Kidney (tissue), 13 donors: ENCODE measurements at regions not wholly inside any gene's neighbourhood (a gene's known extent, or its start where the extent isn't known, plus 50 kb on each side); places are given as distances from the start of the nearest gene placed in this dataset.
A peak's percentile ranks its signal among the peaks of the same experiment; 100 is the strongest.

Experiments used
- DNase-seq, 5 donors: peaks; one replicate each; pipeline ENCODE4 v3.0.0-alpha.2; 2013 to 2020
- FAIRE-seq: peaks from 2 replicates; lab custom pipeline; 2012; peaks lifted over from hg19 to GRCh38; lab: Jason Lieb, UNC
- H3K27ac ChIP-seq, 2 donors: one replicate each; pipeline ENCODE4 v1.7.0; 2013; ENCODE audit warnings: low read depth in 2 of 2, low read length in 2 of 2, inconsistent platforms in 1 of 2
- H3K27me3 ChIP-seq: one replicate; pipeline ENCODE4 v1.7.1; 2013; ENCODE audit warnings: low read length, inconsistent platforms; ENCODE audit not compliant: control insufficient read depth, insufficient read depth
- H3K36me3 ChIP-seq, 3 donors: one replicate each; pipeline versions ENCODE4 v1.7.0 to v1.7.1; 2013; ENCODE audit warnings: low read length in 3 of 3, control low read depth in 1 of 3, inconsistent platforms in 1 of 3; ENCODE audit not compliant: insufficient read depth in 3 of 3, control insufficient read depth in 2 of 3
- H3K4me1 ChIP-seq, 3 donors: one replicate each; pipeline versions ENCODE4 v1.7.0 to v1.7.1; 2013; ENCODE audit warnings: low read length in 3 of 3, inconsistent platforms in 1 of 3, low read depth in 1 of 3; ENCODE audit not compliant: control insufficient read depth in 2 of 3, insufficient read depth in 2 of 3
- H3K4me3 ChIP-seq, 3 donors: one replicate each; pipeline versions ENCODE4 v1.7.0 to v1.8.1; 2013; ENCODE audit warnings: low read length in 3 of 3, control low read depth in 1 of 3, inconsistent platforms in 1 of 3
- H3K9ac ChIP-seq, 3 donors: one replicate each; pipeline versions ENCODE4 v1.7.0 to v1.7.1; 2013; ENCODE audit warnings: low read length in 3 of 3, control low read depth in 1 of 3, inconsistent platforms in 1 of 3
- H3K9me3 ChIP-seq, 3 donors: one replicate each; pipeline versions ENCODE4 v1.7.0 to v1.7.1; 2013; ENCODE audit warnings: low read length in 3 of 3, control low read depth in 1 of 3, inconsistent platforms in 1 of 3; ENCODE audit not compliant: control insufficient read depth in 2 of 3, insufficient read depth in 1 of 3
- intact Hi-C: fragments of 100-400 bp; cut with DNase I; formaldehyde crosslinking; loops from one replicate; pipeline ENCODE4 v1.11.1; 2022
- TF ChIP-seq, protein P1 (sequence below): IDR thresholded peaks from 3 replicates; pipeline ENCODE4 v1.5.1; 2012; ENCODE audit warnings: mild to moderate bottlenecking, moderate library complexity, borderline replicate concordance; ENCODE audit not compliant: insufficient read depth; ENCODE audit errors: extremely low read depth
- donor health status: control.
- donor health status: control.
- donor health status: control.
- donor health status: control.
- donor health status: control.
- donor health status: DM: yes; HTN: yes; CAD: no.
- donor health status: Normal renal cell carcinoma (clear cell type).

- Histone ChIP-seq H3K4me3 (no peak overlapping the region), H3K27me3 (no peaks in the 10 kb centered on the region), H3K9ac (no peak overlapping the region), H3K9me3 (peaks cover 0 to 8% (median 0%) of the 10 kb centered on the region in 3 donors), H3K36me3 (no peaks in the 10 kb centered on the region), H3K27ac (no peak overlapping the region), H3K4me1 (peaks cover 0 to 13% (median 2%) of the 10 kb centered on the region in 3 donors)
- FAIRE-seq = no peak
- TF ChIP-seq, protein P1, sequence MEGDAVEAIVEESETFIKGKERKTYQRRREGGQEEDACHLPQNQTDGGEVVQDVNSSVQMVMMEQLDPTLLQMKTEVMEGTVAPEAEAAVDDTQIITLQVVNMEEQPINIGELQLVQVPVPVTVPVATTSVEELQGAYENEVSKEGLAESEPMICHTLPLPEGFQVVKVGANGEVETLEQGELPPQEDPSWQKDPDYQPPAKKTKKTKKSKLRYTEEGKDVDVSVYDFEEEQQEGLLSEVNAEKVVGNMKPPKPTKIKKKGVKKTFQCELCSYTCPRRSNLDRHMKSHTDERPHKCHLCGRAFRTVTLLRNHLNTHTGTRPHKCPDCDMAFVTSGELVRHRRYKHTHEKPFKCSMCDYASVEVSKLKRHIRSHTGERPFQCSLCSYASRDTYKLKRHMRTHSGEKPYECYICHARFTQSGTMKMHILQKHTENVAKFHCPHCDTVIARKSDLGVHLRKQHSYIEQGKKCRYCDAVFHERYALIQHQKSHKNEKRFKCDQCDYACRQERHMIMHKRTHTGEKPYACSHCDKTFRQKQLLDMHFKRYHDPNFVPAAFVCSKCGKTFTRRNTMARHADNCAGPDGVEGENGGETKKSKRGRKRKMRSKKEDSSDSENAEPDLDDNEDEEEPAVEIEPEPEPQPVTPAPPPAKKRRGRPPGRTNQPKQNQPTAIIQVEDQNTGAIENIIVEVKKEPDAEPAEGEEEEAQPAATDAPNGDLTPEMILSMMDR = no peak
- intact Hi-C loops = no loop called here
- no peak for DNase-seq
Measured at GRCh38 chr10:58992830-58993460, 183.5 kb upstream of the PHYHIPL start.

DNA sequence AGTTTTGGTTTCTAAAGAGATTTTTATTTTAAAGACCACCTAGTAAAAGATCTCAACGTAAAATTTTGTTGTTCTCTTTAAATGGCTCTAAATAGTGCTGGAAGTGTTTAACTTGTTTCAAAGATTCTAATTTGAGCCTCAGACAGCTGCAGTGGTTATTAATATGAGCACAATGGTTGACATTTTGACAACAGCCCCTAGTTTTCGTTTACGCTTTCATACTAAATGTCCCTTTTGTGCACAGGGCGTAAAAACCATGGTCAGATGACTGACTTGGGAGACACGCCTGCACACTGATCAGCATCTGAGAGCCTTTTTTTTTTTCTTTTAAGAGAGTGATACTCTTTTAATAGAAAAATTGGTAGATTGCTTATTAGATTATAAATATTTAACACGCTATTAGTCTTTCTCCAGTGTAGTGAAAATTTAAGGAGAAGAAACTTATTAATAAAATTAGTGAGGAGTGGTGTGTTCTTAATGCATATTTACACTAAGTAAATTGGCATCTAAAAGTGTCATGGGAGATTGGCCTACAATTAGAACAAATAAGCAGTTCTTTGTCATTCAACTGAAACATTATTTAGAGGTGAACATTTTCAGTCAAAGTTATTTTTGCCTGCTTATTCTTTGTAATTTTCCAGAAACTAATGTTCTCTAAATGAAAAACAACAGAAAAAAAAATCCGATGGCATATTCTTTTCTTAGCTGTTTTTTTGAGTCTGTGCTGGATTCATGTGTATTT is 182.8 kb upstream of the PHYHIPL start:
- no peaks in the 10 kb centered on the region for H3K36me3 ChIP-seq
- H3K4me3 ChIP-seq = no peak overlapping the region
- peaks cover 0 to 13% (median 2%) of the 10 kb centered on the region in 3 donors for H3K4me1 ChIP-seq
- H3K9me3 ChIP-seq = peaks cover 0 to 8% (median 0%) of the 10 kb centered on the region in 3 donors
- H3K27me3 ChIP-seq = no peaks in the 10 kb centered on the region
- FAIRE-seq = no peak
- TF ChIP-seq, protein P1 = no peak
- DNase-seq = no peak
- H3K27ac ChIP-seq = peak overlapping the region in 1 of 2 donors; percentile 49
- intact Hi-C loops = no loop called here
- no peak overlapping the region for H3K9ac ChIP-seq

GRCh38 chr10:58994226-58995057 is 182.0 kb upstream of the PHYHIPL start:
- Histone ChIP-seq H3K4me3 (no peak overlapping the region), H3K27me3 (no peaks in the 10 kb centered on the region), H3K27ac (peak overlapping the region; percentile 9 to 49), H3K36me3 (no peaks in the 10 kb centered on the region), H3K4me1 (peaks cover 0 to 19% (median 3%) of the 10 kb centered on the region in 3 donors), H3K9ac (no peak overlapping the region), H3K9me3 (peaks cover 0 to 6% (median 0%) of the 10 kb centered on the region in 3 donors)
- DNase-seq = no peak
- TF ChIP-seq, protein P1 = no peak
- FAIRE-seq = no peak
- intact Hi-C loops = no loop called here
